Cardiac fibroblast (primary cell): ENCODE measurements at regions not wholly inside any gene's neighbourhood (a gene's known extent, or its start where the extent isn't known, plus 50 kb on each side); places are given as distances from the start of the nearest gene placed in this dataset.

Experiments
- DNase-seq, 2 donors: peaks; one replicate each; pipeline versions ENCODE4 v3.0.0 to v3.0.0-alpha.2; 2010; ENCODE audit warnings: low read depth in 2 of 2
- H3K4me3 ChIP-seq, 2 donors: replicated peaks in 1 of 2; 1 replicate in 1 of 2; 2 replicates in 1 of 2; pipeline ENCODE4 v1.5.1; 2011; ENCODE audit warnings: low read depth in 2 of 2, low read length in 2 of 2, mild to moderate bottlenecking in 2 of 2, moderate library complexity in 1 of 2
- CTCF ChIP-seq: IDR thresholded peaks from one replicate; pipeline ENCODE4 v1.5.1; 2011; ENCODE audit warnings: low read depth, mild to moderate bottlenecking, low read length, inconsistent platforms

GRCh38 chr5:106660681-106661080, 1010.1 kb downstream of the EFNA5 start:
- no peak for TF ChIP-seq CTCF
- DNase-seq = no peak

GRCh38 chr5:106658150-106658549, 1012.6 kb downstream of the EFNA5 start:
- no peak overlapping the region for H3K4me3 ChIP-seq
- no peak for DNase-seq
- no peak for TF ChIP-seq CTCF

More at GRCh38 chr5:106660681-106661080, 1010.1 kb downstream of the EFNA5 start:
- H3K4me3 ChIP-seq = no peak overlapping the region

- H3K4me3 ChIP-seq = no peak overlapping the region
- TF ChIP-seq CTCF = no peak
These were observed 1013.9 kb downstream of the EFNA5 start for GRCh38 chr5:106656821-106657220.

GRCh38 chr5:106649031-106649430, 1021.7 kb downstream of the EFNA5 start:
- TF ChIP-seq CTCF = no peak

More at GRCh38 chr5:106656821-106657220, 1013.9 kb downstream of the EFNA5 start:
- DNase-seq = no peak

GRCh38 chr5:106648401-106648800, 1022.3 kb downstream of the EFNA5 start:
- no peak for DNase-seq
- TF ChIP-seq CTCF = no peak
- no peak overlapping the region for H3K4me3 ChIP-seq

More at GRCh38 chr5:106649031-106649430, 1021.7 kb downstream of the EFNA5 start:
- no peak for DNase-seq
- no peak overlapping the region for H3K4me3 ChIP-seq

GRCh38 chr5:106646106-106646505, 1024.6 kb downstream of the EFNA5 start:
- H3K4me3 ChIP-seq = no peak overlapping the region
- no peak for DNase-seq
- TF ChIP-seq CTCF = no peak

- no peak for DNase-seq
- no peak overlapping the region for H3K4me3 ChIP-seq
- no peak for TF ChIP-seq CTCF
These were observed 1030.2 kb downstream of the EFNA5 start for GRCh38 chr5:106640511-106640910.
